ENCODE measurements at regions not wholly inside any gene's neighbourhood (a gene's known extent, or its start where the extent isn't known, plus 50 kb on each side); places are given as distances from the start of the nearest gene placed in this dataset.

- Histone ChIP-seq H3K36me3 (ENCODE audit: control insufficient read depth, insufficient read depth, low read length) (no peaks in the 10 kb centered on the region), H3K27me3 (replicated peaks; ENCODE audit: control insufficient read depth, insufficient read depth, low read length) (no peaks in the 10 kb centered on the region; the same call in 1 of the 2 replicates), H3K4me3 (replicated peaks; ENCODE audit: low read depth, low read length) (no peak overlapping the region)
- DNase-seq (ENCODE audit: extremely low read depth, insufficient read length) = no peak
- no peak for TF ChIP-seq CTCF (IDR thresholded peaks at IDR 0.05; ENCODE audit: insufficient read depth, low read length, poor library complexity, severe bottlenecking)
Measured at GRCh38 chr19:30668521-30669155, 296.5 kb downstream of the ZNF536 start.

GRCh38 chr19:30667746-30668145 is 295.6 kb downstream of the ZNF536 start:
- H3K4me3 ChIP-seq (replicated peaks; ENCODE audit: low read depth, low read length) = no peak overlapping the region
- H3K36me3 ChIP-seq (ENCODE audit: control insufficient read depth, insufficient read depth, low read length) = no peaks in the 10 kb centered on the region
- DNase-seq (ENCODE audit: extremely low read depth, insufficient read length) = no peak
- no peak for TF ChIP-seq CTCF (IDR thresholded peaks at IDR 0.05; ENCODE audit: insufficient read depth, low read length, poor library complexity, severe bottlenecking)
- no peaks in the 10 kb centered on the region; the same call in 1 of the 2 replicates for H3K27me3 ChIP-seq (replicated peaks; ENCODE audit: control insufficient read depth, insufficient read depth, low read length)

GRCh38 chr19:30667227-30667626 is 295.0 kb downstream of the ZNF536 start:
- no peak for TF ChIP-seq CTCF (IDR thresholded peaks at IDR 0.05; ENCODE audit: insufficient read depth, low read length, poor library complexity, severe bottlenecking)
- DNase-seq (ENCODE audit: extremely low read depth, insufficient read length) = no peak
- Histone ChIP-seq H3K27me3 (replicated peaks; ENCODE audit: control insufficient read depth, insufficient read depth, low read length) (no peaks in the 10 kb centered on the region; the same call in 1 of the 2 replicates), H3K36me3 (ENCODE audit: control insufficient read depth, insufficient read depth, low read length) (no peaks in the 10 kb centered on the region), H3K4me3 (replicated peaks; ENCODE audit: low read depth, low read length) (no peak overlapping the region)

GRCh38 chr19:30666301-30666803 is 294.2 kb downstream of the ZNF536 start:
- no peaks in the 10 kb centered on the region; the same call in 1 of the 2 replicates for H3K27me3 ChIP-seq (replicated peaks; ENCODE audit: control insufficient read depth, insufficient read depth, low read length)
- no peaks in the 10 kb centered on the region for H3K36me3 ChIP-seq (ENCODE audit: control insufficient read depth, insufficient read depth, low read length)
- H3K4me3 ChIP-seq (replicated peaks; ENCODE audit: low read depth, low read length) = no peak overlapping the region
- DNase-seq (ENCODE audit: extremely low read depth, insufficient read length) = no peak
- TF ChIP-seq CTCF (IDR thresholded peaks at IDR 0.05; ENCODE audit: insufficient read depth, low read length, poor library complexity, severe bottlenecking) = peak; percentile 97

GRCh38 chr19:30665449-30665848 is 293.3 kb downstream of the ZNF536 start:
- Histone ChIP-seq H3K36me3 (ENCODE audit: control insufficient read depth, insufficient read depth, low read length) (no peaks in the 10 kb centered on the region), H3K27me3 (replicated peaks; ENCODE audit: control insufficient read depth, insufficient read depth, low read length) (no peaks in the 10 kb centered on the region; the same call in 1 of the 2 replicates), H3K4me3 (replicated peaks; ENCODE audit: low read depth, low read length) (no peak overlapping the region)
- TF ChIP-seq CTCF (IDR thresholded peaks at IDR 0.05; ENCODE audit: insufficient read depth, low read length, poor library complexity, severe bottlenecking) = no peak
- no peak for DNase-seq (ENCODE audit: extremely low read depth, insufficient read length)
